ENCODE measurements at regions not wholly inside any gene's neighbourhood (a gene's known extent, or its start where the extent isn't known, plus 50 kb on each side); places are given as distances from the start of the nearest gene placed in this dataset.
"Not testable (repeated sequence)": the region's sequence is repeated elsewhere in the genome, so short reads cannot be mapped to it uniquely, and the experiment has no call there.

DNA sequence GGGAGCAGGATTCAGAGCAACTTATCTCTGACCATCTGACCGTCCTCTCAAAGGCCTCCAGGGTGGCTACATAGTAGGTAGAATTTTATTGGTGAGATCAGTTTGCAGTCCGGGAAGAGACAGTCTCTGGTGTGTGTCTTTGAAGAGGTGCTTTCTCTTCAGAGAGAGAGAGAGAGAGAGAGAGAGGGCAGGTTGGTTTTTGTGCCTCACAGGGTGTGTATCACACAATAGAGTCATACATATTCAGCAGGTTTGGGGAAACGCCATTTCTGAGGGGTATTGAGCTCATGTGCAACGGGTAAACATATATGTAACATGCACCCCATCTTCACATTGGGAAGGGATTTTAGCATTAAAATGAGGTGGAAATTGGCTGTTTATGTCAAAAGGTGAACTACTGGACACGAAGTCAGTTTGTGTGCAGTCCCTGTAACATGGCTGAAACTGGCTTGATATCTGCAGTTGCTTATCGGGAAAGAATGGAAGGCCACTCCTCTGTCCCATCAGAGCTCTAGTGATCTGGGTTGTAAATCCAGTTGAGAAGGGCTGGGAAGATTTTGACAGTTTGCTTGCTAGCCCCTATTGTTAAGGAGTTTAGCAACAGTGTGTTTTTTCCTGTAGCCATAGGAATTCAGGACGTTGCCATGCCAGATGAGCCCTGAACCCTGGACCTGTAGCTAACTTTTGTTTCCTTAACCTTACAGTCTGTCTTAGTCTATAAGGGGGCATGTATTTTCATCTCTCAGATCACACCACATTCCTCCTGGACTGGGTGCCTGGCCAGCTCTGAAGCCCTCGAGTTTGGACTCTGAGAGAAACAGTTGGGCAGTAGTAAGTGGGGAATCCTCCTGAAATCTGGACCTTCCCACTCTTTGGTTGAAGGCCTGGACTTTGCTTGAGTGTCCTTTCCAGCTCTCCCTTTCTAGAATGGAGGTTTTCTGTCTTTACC, 171.6 kb upstream of the NOTCH2NLA start:
- TF ChIP-seq, protein P1, sequence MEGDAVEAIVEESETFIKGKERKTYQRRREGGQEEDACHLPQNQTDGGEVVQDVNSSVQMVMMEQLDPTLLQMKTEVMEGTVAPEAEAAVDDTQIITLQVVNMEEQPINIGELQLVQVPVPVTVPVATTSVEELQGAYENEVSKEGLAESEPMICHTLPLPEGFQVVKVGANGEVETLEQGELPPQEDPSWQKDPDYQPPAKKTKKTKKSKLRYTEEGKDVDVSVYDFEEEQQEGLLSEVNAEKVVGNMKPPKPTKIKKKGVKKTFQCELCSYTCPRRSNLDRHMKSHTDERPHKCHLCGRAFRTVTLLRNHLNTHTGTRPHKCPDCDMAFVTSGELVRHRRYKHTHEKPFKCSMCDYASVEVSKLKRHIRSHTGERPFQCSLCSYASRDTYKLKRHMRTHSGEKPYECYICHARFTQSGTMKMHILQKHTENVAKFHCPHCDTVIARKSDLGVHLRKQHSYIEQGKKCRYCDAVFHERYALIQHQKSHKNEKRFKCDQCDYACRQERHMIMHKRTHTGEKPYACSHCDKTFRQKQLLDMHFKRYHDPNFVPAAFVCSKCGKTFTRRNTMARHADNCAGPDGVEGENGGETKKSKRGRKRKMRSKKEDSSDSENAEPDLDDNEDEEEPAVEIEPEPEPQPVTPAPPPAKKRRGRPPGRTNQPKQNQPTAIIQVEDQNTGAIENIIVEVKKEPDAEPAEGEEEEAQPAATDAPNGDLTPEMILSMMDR (IDR thresholded peaks at IDR 0.05; ENCODE audit: insufficient read depth, low read length, poor library complexity, severe bottlenecking) = not testable (repeated sequence)
- TF ChIP-seq EZH2phosphoT487 (conservative IDR thresholded peaks at IDR 0.05; ENCODE audit: low read length) = not testable (repeated sequence)

Data from SU-DHL-6 (cell line).